Right lobe of liver (tissue), 6 donors: ENCODE measurements at regions not wholly inside any gene's neighbourhood (a gene's known extent, or its start where the extent isn't known, plus 50 kb on each side); places are given as distances from the start of the nearest gene placed in this dataset.

Experiments
- ATAC-seq, 4 donors: fragments of 200-7000 bp; cut with Tn5 transposase; one replicate each; pipeline ENCODE4 v1.9.1; 2020; ENCODE audit warnings: mild to moderate bottlenecking in 4 of 4, moderate library complexity in 4 of 4
- DNase-seq, 3 donors: peaks; one replicate each; pipeline ENCODE4 v3.0.0-alpha.2; 2020
- H3K27ac ChIP-seq, 3 donors: fragments of 200-600 bp; one replicate each; pipeline ENCODE4 v1.8.0; 2022
- H3K27me3 ChIP-seq, 2 donors: fragments of 200-600 bp; one replicate each; pipeline ENCODE4 v1.8.0; 2022
- H3K36me3 ChIP-seq, 4 donors: fragments of 200-600 bp; sonication (generic) in 1 of 4; one replicate each; pipeline versions ENCODE4 v1.5.1 to v1.8.0; 2017 to 2022; ENCODE audit warnings: control low read depth in 1 of 4
- H3K4me1 ChIP-seq, 4 donors: fragments of 200-600 bp; sonication (generic) in 1 of 4; one replicate each; pipeline versions ENCODE4 v1.5.1 to v1.8.0; 2017 to 2022; ENCODE audit warnings: control low read depth in 1 of 4
- H3K4me3 ChIP-seq, 3 donors: fragments of 200-600 bp; one replicate each; pipeline ENCODE4 v1.8.0; 2022
- H3K9me3 ChIP-seq, 4 donors: fragments of 200-600 bp; sonication (generic) in 1 of 4; one replicate each; pipeline versions ENCODE4 v1.5.1 to v1.8.0; 2017 to 2022; ENCODE audit warnings: control low read depth in 1 of 4
- CTCF ChIP-seq, 4 donors: fragments of 200-600 bp in 3 of 4; fragments of 450-650 bp in 1 of 4; IDR thresholded peaks; one replicate each; pipeline versions ENCODE4 v1.5.1 to v1.8.0; 2016 to 2022; ENCODE audit warnings: antibody characterized with exemption in 4 of 4, mild to moderate bottlenecking in 2 of 4
- POLR2A ChIP-seq: fragments of 450-650 bp; IDR thresholded peaks from one replicate; pipeline ENCODE4 v1.6.1; 2017; ENCODE audit warnings: antibody characterized with exemption, mild to moderate bottlenecking
- WGBS: methylation state at CpG from one replicate; pipeline ENCODE4 v1.1.6; 2018; ENCODE audit warnings: low coverage, low lambda C conversion rate; ENCODE audit not compliant: insufficient coverage; ENCODE audit errors: missing lambda C conversion rate; 5-methylcytosine and 5-hydroxymethylcytosine counted together
- intact Hi-C, 2 donors: fragments of 100-400 bp; cut with DNase I; formaldehyde crosslinking; loops; one replicate each; pipeline versions ENCODE4 v1.11.2 to v1.14.1; 2022
- donor health status: DM: no; HTN: yes; CAD: no.
- donor health status: DM: no; HTN: no; CAD: no.
- donor health status: DM: no; HTN: no; CAD: no.
- donor health status: DM: no; HTN: yes; CAD: no.
- donor health status: DM: no; HTN: yes; CAD: no.

- no peaks in the 10 kb centered on the region for H3K4me1 ChIP-seq
- WGBS: 49% methylated on average over 4 of the region's 4 CpGs
- H3K27ac ChIP-seq: no peak overlapping the region
- intact Hi-C loops: no loop called here
- no peaks in the 10 kb centered on the region for H3K9me3 ChIP-seq
- no peak overlapping the region for H3K4me3 ChIP-seq
- ATAC-seq (no peak), DNase-seq (no peak)
- no peaks in the 10 kb centered on the region for H3K36me3 ChIP-seq
- H3K27me3 ChIP-seq: no peaks in the 10 kb centered on the region
- no peak for TF ChIP-seq POLR2A
- TF ChIP-seq CTCF (IDR thresholded peaks at IDR 0.05): no peak
Measured at GRCh38 chr4:164109503-164109902, 615.0 kb downstream of the TMA16 start.

- no peak for DNase-seq
- Histone ChIP-seq H3K36me3 (no peaks in the 10 kb centered on the region), H3K9me3 (no peaks in the 10 kb centered on the region), H3K4me3 (no peak overlapping the region), H3K27ac (no peak overlapping the region), H3K4me1 (no peaks in the 10 kb centered on the region), H3K27me3 (no peaks in the 10 kb centered on the region)
- 37% methylated on average over 2 of the region's 2 CpGs for WGBS
- ATAC-seq: no peak
- intact Hi-C loops: no loop called here
- TF ChIP-seq POLR2A: no peak
- TF ChIP-seq CTCF (IDR thresholded peaks at IDR 0.05): no peak
Measured at GRCh38 chr4:164115236-164115635, 620.7 kb downstream of the TMA16 start.

DNA sequence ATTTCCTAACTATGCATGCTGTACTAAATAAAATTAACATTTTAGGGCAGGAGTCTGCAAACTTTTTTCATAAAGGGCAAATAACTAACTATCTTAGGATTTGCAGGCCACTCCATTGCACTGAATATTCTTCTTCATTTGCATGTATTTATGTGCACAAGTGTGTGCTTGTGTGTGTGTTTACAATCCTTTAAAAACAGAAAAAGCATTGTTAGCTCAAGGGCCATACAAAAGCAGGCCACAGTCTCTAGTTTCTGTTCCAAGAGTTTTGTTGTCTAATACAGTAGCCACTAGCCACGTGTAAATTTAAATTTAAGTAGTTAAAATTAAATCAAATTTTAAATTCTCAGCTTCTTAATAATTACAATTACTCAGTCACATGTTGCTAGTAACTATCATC lies 621.8 kb downstream of the TMA16 start:
- WGBS: 29% methylated on average over 1 of the region's 1 CpG
- H3K27ac ChIP-seq: no peak overlapping the region
- H3K36me3 ChIP-seq: no peaks in the 10 kb centered on the region
- H3K27me3 ChIP-seq: no peaks in the 10 kb centered on the region
- H3K9me3 ChIP-seq: no peaks in the 10 kb centered on the region
- H3K4me1 ChIP-seq: no peaks in the 10 kb centered on the region
- no peak for DNase-seq
- intact Hi-C loops: no loop called here
- TF ChIP-seq CTCF (IDR thresholded peaks at IDR 0.05) (no peak), POLR2A (no peak)
- no peak for ATAC-seq
- no peak overlapping the region for H3K4me3 ChIP-seq

- no peaks in the 10 kb centered on the region for H3K4me1 ChIP-seq
- H3K27ac ChIP-seq: no peak overlapping the region
- ATAC-seq (no peak), DNase-seq (no peak)
- 37% methylated on average over 2 of the region's 2 CpGs for WGBS
- H3K9me3 ChIP-seq: no peaks in the 10 kb centered on the region
- no peaks in the 10 kb centered on the region for H3K27me3 ChIP-seq
- intact Hi-C loops: no loop called here
- H3K36me3 ChIP-seq: no peaks in the 10 kb centered on the region
- TF ChIP-seq POLR2A (no peak), CTCF (IDR thresholded peaks at IDR 0.05) (no peak)
- H3K4me3 ChIP-seq: no peak overlapping the region
Measured at GRCh38 chr4:164134388-164134787, 619.5 kb upstream of the SMIM31 start.

DNA sequence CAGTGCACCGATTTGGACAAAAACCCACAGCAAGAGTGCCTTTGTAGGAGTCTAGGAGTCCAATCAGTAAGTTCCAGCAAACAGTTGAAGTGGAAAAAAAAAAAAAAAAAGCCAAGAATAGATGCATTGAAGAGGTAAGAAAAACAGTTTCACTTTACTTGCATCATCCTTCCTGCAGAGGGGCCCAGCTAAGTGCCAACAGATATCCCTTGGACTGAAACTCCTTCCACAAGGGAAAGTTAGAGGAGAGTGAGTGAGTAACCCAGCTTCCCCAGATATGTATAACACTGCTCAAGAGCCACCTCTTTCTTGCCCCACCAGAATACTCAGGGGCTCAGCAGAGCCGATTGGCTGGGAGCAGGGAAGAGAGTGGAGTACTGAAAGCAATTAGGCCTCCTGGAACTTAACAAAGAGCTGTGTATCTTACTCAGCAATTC lies 617.7 kb upstream of the SMIM31 start:
- H3K4me3 ChIP-seq: no peak overlapping the region
- no peaks in the 10 kb centered on the region for H3K36me3 ChIP-seq
- H3K4me1 ChIP-seq: no peaks in the 10 kb centered on the region
- 44% methylated on average over 1 of the region's 2 CpGs for WGBS
- TF ChIP-seq CTCF (IDR thresholded peaks at IDR 0.05): no peak
- no peak for TF ChIP-seq POLR2A
- no peak overlapping the region for H3K27ac ChIP-seq
- no peaks in the 10 kb centered on the region for H3K27me3 ChIP-seq
- H3K9me3 ChIP-seq: no peaks in the 10 kb centered on the region
- DNase-seq: no peak
- ATAC-seq: no peak
- intact Hi-C loops: no loop called here
